Tibial nerve (tissue), 4 donors: ENCODE measurements at regions not wholly inside any gene's neighbourhood (a gene's known extent, or its start where the extent isn't known, plus 50 kb on each side); places are given as distances from the start of the nearest gene placed in this dataset.
"Not testable (repeated sequence)": the region's sequence is repeated elsewhere in the genome, so short reads cannot be mapped to it uniquely, and the experiment has no call there.

Source experiments
- DNase-seq, 2 donors: peaks; one replicate each; pipeline ENCODE4 v3.0.0-alpha.2; 2019; ENCODE audit warnings: low spot score in 2 of 2
- H3K27ac ChIP-seq, 4 donors: fragments of 200-600 bp; sonication (generic) in 3 of 4; one replicate each; pipeline ENCODE4 v1.5.1; 2017 to 2019; ENCODE audit warnings: mild to moderate bottlenecking in 1 of 4
- H3K27me3 ChIP-seq, 2 donors: fragments of 200-600 bp; sonication (generic) in 1 of 2; one replicate each; pipeline versions ENCODE4 v1.5.1 to v1.6.0; 2017 to 2019
- H3K36me3 ChIP-seq, 3 donors: fragments of 200-600 bp; sonication (generic); one replicate each; pipeline ENCODE4 v1.5.1; 2018 to 2019
- H3K4me1 ChIP-seq, 4 donors: fragments of 200-600 bp; sonication (generic) in 3 of 4; one replicate each; pipeline ENCODE4 v1.5.1; 2017 to 2019
- H3K4me3 ChIP-seq, 4 donors: fragments of 200-600 bp; sonication (generic) in 3 of 4; one replicate each; pipeline ENCODE4 v1.5.1; 2017 to 2019; ENCODE audit warnings: mild to moderate bottlenecking in 1 of 4, moderate library complexity in 1 of 4
- H3K9me3 ChIP-seq, 4 donors: fragments of 200-600 bp; sonication (generic) in 3 of 4; one replicate each; pipeline ENCODE4 v1.5.1; 2017 to 2019
- EP300 ChIP-seq, 2 donors: sonication (generic); formaldehyde crosslinking; IDR thresholded peaks; one replicate each; pipeline ENCODE4 v1.6.1; 2017; ENCODE audit warnings: antibody characterized with exemption in 2 of 2, mild to moderate bottlenecking in 1 of 2
- POLR2A ChIP-seq, 2 donors: fragments of 450-650 bp; IDR thresholded peaks; one replicate each; pipeline ENCODE4 v1.6.1; 2017; ENCODE audit warnings: antibody characterized with exemption in 2 of 2, mild to moderate bottlenecking in 2 of 2, moderate library complexity in 2 of 2
- WGBS, 2 donors: methylation state at CpG; one replicate each; pipeline ENCODE4 v1.1.5; 2018; 5-methylcytosine and 5-hydroxymethylcytosine counted together
- TF ChIP-seq, protein P1 (sequence below), 5 experiments: fragments of 200-600 bp in 3 of 5; fragments of 450-650 bp in 2 of 5; sonication (generic) in 3 of 5; IDR thresholded peaks; one replicate each; pipeline ENCODE4 v1.5.1; 2016 to 2019; ENCODE audit warnings: antibody characterized with exemption in 5 of 5, mild to moderate bottlenecking in 3 of 5, moderate library complexity in 2 of 5

DNA sequence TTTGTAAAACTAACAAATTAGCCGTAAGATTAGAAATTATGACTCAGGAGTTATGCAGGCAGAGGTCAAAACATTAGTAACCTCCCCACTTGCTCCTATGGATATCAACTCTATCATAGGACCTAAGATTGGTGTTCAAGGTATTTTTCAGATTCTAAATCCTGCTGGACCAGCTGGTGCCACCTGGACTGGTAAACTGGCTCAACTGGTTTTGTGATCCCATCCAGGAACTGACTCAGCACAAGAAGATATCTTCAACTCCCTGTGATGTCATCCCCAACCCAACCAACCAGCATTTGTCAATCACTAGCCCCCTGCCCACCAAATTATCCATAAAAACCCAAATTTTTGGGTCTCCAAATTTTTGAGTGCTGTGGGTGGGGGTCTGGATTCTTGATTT is 98.1 kb upstream of the OR4E1 start:
- WGBS, 2 donors: 91 to 100% methylated on average over 1 of the region's 1 CpG
- Histone ChIP-seq H3K27me3 (no peaks in the 10 kb centered on the region), H3K4me1 (no peaks in the 10 kb centered on the region), H3K9me3 (no peaks in the 10 kb centered on the region), H3K27ac (no peak overlapping the region), H3K36me3 (no peaks in the 10 kb centered on the region), H3K4me3 (no peak overlapping the region)
- TF ChIP-seq, protein P1, sequence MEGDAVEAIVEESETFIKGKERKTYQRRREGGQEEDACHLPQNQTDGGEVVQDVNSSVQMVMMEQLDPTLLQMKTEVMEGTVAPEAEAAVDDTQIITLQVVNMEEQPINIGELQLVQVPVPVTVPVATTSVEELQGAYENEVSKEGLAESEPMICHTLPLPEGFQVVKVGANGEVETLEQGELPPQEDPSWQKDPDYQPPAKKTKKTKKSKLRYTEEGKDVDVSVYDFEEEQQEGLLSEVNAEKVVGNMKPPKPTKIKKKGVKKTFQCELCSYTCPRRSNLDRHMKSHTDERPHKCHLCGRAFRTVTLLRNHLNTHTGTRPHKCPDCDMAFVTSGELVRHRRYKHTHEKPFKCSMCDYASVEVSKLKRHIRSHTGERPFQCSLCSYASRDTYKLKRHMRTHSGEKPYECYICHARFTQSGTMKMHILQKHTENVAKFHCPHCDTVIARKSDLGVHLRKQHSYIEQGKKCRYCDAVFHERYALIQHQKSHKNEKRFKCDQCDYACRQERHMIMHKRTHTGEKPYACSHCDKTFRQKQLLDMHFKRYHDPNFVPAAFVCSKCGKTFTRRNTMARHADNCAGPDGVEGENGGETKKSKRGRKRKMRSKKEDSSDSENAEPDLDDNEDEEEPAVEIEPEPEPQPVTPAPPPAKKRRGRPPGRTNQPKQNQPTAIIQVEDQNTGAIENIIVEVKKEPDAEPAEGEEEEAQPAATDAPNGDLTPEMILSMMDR (IDR thresholded peaks at IDR 0.05): no peak
- TF ChIP-seq EP300 (IDR thresholded peaks at IDR 0.05) (no peak), POLR2A (IDR thresholded peaks at IDR 0.05) (no peak)
- DNase-seq: no peak

DNA sequence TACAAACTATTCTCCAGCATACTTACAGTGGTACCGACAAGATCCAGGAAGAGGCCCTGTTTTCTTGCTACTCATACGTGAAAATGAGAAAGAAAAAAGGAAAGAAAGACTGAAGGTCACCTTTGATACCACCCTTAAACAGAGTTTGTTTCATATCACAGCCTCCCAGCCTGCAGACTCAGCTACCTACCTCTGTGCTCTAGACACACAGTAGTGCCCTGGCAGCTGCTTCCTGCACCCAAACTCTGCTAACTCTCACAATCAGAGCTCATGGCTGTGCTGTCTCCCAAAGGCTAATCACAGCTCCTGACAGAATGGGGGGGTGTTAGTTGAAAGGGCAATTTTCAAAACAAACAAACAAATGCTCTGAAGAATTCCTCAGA is 95.2 kb upstream of the OR4E1 start:
- Histone ChIP-seq H3K36me3 (no peaks in the 10 kb centered on the region), H3K4me3 (no peak overlapping the region), H3K9me3 (no peaks in the 10 kb centered on the region), H3K4me1 (no peaks in the 10 kb centered on the region), H3K27me3 (no peaks in the 10 kb centered on the region), H3K27ac (no peak overlapping the region)
- WGBS, 2 donors: 64 to 78% methylated on average over 2 of the region's 2 CpGs
- no peak for DNase-seq
- TF ChIP-seq POLR2A (IDR thresholded peaks at IDR 0.05) (no peak), EP300 (IDR thresholded peaks at IDR 0.05) (no peak)
- TF ChIP-seq, protein P1 (IDR thresholded peaks at IDR 0.05): no peak

DNA sequence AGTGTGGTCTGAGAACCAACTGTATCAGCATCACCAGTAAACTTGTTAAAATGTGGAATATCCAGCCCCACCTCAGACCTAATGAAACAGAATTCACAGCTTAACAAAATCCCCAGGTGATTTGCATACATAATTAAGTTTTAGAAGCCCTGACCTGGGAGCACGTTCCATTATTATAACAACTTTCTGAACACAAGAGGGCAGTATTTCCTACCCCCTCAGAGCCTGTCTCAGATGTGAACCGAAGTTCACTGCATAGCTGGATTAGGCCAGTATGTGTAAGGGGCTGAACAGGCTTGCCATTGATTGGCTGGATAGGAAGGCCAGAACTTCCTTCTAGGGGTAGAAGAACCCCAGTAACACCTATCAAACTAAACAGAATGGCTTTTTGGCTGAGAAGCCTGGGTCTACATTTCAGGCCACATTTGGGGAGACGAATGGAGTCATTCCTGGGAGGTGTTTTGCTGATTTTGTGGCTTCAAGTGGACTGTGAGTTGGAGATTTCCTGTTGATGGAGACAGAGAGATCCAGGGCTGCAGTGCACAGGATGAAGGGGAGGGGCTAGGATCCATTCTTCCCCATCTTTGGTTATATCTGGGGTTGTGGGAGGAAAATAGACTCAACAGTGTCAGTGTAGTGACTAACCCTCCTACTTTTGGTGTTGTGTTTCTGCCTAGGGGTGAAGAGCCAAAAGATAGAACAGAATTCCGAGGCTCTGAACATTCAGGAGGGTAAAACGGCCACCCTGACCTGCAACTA is 94.7 kb upstream of the OR4E1 start:
- Histone ChIP-seq H3K9me3 (no peaks in the 10 kb centered on the region), H3K27me3 (no peaks in the 10 kb centered on the region), H3K4me3 (no peak overlapping the region), H3K4me1 (no peaks in the 10 kb centered on the region), H3K27ac (no peak overlapping the region), H3K36me3 (no peaks in the 10 kb centered on the region)
- 50 to 60% methylated on average over 5 of the region's 5 CpGs for WGBS, 2 donors
- no peak for DNase-seq
- no peak for TF ChIP-seq POLR2A (IDR thresholded peaks at IDR 0.05)
- TF ChIP-seq, protein P1 (IDR thresholded peaks at IDR 0.05): peak in 2 of 5 experiments; percentile 14 to 18

DNA sequence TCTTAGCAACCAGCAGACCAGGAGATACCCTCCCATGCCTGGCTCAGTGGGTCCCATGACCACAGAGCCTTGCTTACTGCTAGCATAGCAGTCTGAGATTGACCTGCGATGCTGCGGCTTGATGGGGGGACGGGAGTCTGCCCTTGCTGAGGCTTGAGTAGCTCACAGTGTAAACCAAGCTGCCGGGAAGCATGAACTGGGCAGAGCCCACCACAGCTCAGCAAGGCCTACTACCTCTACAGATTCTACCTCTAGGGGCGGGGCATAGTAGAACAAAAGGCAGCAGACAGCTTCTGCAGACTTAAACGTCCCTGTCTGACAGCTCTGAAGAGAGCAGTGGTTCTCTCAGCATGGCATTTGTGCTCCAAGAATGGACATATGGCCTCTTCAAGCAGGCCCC is 86.7 kb upstream of the OR4E1 start:
- H3K27ac ChIP-seq, H3K9me3 ChIP-seq, DNase-seq, H3K27me3 ChIP-seq, H3K4me3 ChIP-seq, H3K4me1 ChIP-seq, H3K36me3 ChIP-seq: not testable (repeated sequence)
- WGBS, 2 donors: 43 to 63% methylated on average over 6 of the region's 6 CpGs

DNA sequence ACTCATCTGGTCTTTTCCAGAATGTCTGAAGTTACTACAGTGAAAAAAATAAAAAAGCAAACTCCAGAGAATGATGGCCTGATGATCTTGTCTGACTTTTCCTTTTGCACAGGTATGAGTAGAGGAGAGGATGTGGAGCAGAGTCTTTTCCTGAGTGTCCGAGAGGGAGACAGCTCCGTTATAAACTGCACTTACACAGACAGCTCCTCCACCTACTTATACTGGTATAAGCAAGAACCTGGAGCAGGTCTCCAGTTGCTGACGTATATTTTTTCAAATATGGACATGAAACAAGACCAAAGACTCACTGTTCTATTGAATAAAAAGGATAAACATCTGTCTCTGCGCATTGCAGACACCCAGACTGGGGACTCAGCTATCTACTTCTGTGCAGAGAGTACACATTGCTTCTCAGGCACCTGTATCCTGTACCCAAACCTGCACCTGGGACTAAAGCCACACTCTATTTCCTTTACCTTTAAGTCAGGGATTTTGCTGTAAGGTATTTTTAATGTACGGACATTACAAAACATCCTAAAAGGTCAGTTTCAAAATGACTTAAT is 75.8 kb upstream of the OR4E1 start:
- WGBS, 2 donors: 74 to 77% methylated on average over 5 of the region's 5 CpGs
- Histone ChIP-seq H3K27me3 (no peaks in the 10 kb centered on the region), H3K36me3 (no peaks in the 10 kb centered on the region), H3K27ac (no peak overlapping the region), H3K4me3 (no peak overlapping the region), H3K4me1 (peaks cover 0 to 5% (median 0%) of the 10 kb centered on the region in 4 donors), H3K9me3 (no peaks in the 10 kb centered on the region)
- no peak for DNase-seq
- TF ChIP-seq EP300 (IDR thresholded peaks at IDR 0.05) (no peak), POLR2A (IDR thresholded peaks at IDR 0.05) (no peak)
- TF ChIP-seq, protein P1 (IDR thresholded peaks at IDR 0.05): no peak
